Gastroesophageal sphincter (tissue), 4 donors: ENCODE measurements at regions not wholly inside any gene's neighbourhood (a gene's known extent, or its start where the extent isn't known, plus 50 kb on each side); places are given as distances from the start of the nearest gene placed in this dataset.

Experiments used
- ATAC-seq: fragments of 150-250 bp; one replicate; pipeline ENCODE4 v1.9.1; 2016; ENCODE audit warnings: mild to moderate bottlenecking, moderate library complexity
- H3K27ac ChIP-seq, 4 donors: fragments of 200-600 bp; sonication (generic) in 3 of 4; 1 replicate in 3 of 4; 2 replicates in 1 of 4; pipeline ENCODE4 v1.5.1; 2016 to 2019
- H3K27me3 ChIP-seq: fragments of 200-600 bp; sonication (generic); one replicate; pipeline ENCODE4 v1.5.1; 2019
- H3K36me3 ChIP-seq, 2 donors: fragments of 200-600 bp; sonication (generic); one replicate each; pipeline ENCODE4 v1.5.1; 2019; ENCODE audit warnings: control low read depth in 1 of 2
- H3K4me1 ChIP-seq, 3 donors: fragments of 200-600 bp; sonication (generic); 1 replicate in 2 of 3; 2 replicates in 1 of 3; pipeline ENCODE4 v1.5.1; 2016 to 2019; ENCODE audit warnings: control low read depth in 2 of 3
- H3K4me3 ChIP-seq, 2 donors: fragments of 200-600 bp; sonication (generic); one replicate each; pipeline ENCODE4 v1.5.1; 2019; ENCODE audit warnings: mild to moderate bottlenecking in 1 of 2, moderate library complexity in 1 of 2
- H3K9me3 ChIP-seq, 3 donors: fragments of 200-600 bp; sonication (generic); one replicate each; pipeline ENCODE4 v1.5.1; 2017 to 2019; ENCODE audit warnings: control low read depth in 2 of 3
- EP300 ChIP-seq: sonication (generic); formaldehyde crosslinking; IDR thresholded peaks from one replicate; pipeline ENCODE4 v1.6.1; 2017; ENCODE audit warnings: antibody characterized with exemption, mild to moderate bottlenecking
- POLR2A ChIP-seq, 2 donors: fragments of 450-650 bp; IDR thresholded peaks; one replicate each; pipeline ENCODE4 v1.6.1; 2017; ENCODE audit warnings: antibody characterized with exemption in 2 of 2, mild to moderate bottlenecking in 2 of 2, moderate library complexity in 1 of 2
- POLR2AphosphoS5 ChIP-seq: sonication (generic); formaldehyde crosslinking; IDR thresholded peaks from one replicate; pipeline ENCODE4 v1.6.1; 2017; ENCODE audit warnings: antibody characterized with exemption
- WGBS, 2 donors: methylation state at CpG; one replicate each; pipeline ENCODE4 v1.1.5; 2018; ENCODE audit warnings: low coverage in 1 of 2; 5-methylcytosine and 5-hydroxymethylcytosine counted together
- TF ChIP-seq, protein P1 (sequence below), 4 experiments: fragments of 200-600 bp in 2 of 4; fragments of 450-650 bp in 2 of 4; sonication (generic) in 1 of 4; IDR thresholded peaks; one replicate each; pipeline ENCODE4 v1.5.1; 2017 to 2019; ENCODE audit warnings: antibody characterized with exemption in 4 of 4, mild to moderate bottlenecking in 2 of 4, moderate library complexity in 2 of 4

DNA sequence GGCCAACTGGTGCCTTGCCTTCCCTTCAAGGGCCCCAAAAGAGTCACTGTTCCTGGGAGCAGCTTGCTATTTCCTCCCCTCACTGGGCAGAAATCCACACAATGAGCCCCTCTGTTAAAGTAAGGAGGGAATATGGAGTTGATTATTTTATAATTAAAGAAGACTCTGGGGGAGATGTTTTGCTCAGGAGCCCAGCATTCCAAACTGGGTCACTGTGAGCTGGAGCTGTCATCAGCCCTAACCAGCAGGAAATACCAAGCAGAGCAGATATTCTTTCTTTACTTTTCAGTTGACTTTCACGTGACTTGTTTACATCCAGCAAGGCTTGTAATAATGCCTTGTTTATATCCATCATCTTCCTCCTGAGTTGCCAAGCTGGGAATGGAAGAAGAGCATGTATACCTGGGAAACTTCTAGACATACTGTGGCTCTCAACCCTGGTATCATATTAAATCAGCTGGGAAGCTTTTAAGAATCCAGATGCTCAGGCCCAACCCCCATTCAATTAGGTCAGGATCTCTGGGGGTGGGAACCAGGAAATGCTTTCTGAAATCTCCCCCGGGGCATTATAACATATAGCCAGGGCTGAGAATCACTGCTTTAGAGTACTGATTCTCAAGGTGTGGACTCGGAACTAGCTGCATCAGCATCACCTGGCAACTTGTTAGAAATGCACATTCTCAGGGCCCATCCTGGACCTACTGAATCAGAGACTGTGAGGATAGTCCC lies 175.6 kb upstream of the MYLIP start:
- TF ChIP-seq, protein P1, sequence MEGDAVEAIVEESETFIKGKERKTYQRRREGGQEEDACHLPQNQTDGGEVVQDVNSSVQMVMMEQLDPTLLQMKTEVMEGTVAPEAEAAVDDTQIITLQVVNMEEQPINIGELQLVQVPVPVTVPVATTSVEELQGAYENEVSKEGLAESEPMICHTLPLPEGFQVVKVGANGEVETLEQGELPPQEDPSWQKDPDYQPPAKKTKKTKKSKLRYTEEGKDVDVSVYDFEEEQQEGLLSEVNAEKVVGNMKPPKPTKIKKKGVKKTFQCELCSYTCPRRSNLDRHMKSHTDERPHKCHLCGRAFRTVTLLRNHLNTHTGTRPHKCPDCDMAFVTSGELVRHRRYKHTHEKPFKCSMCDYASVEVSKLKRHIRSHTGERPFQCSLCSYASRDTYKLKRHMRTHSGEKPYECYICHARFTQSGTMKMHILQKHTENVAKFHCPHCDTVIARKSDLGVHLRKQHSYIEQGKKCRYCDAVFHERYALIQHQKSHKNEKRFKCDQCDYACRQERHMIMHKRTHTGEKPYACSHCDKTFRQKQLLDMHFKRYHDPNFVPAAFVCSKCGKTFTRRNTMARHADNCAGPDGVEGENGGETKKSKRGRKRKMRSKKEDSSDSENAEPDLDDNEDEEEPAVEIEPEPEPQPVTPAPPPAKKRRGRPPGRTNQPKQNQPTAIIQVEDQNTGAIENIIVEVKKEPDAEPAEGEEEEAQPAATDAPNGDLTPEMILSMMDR (IDR thresholded peaks at IDR 0.05): no peak
- no peak for TF ChIP-seq POLR2AphosphoS5
- no peak for TF ChIP-seq EP300
- no peak for TF ChIP-seq POLR2A (IDR thresholded peaks at IDR 0.05)
- Histone ChIP-seq H3K27me3 (peaks cover 6% of the 10 kb centered on the region), H3K9me3 (no peaks in the 10 kb centered on the region), H3K27ac (no peak overlapping the region), H3K4me1 (peaks cover 0 to 7% (median 0%) of the 10 kb centered on the region in 3 donors), H3K4me3 (no peak overlapping the region), H3K36me3 (no peaks in the 10 kb centered on the region)
- 0 to 46% methylated on average over 1 to 2 of the region's 3 CpGs for WGBS, 2 donors
- no peak for ATAC-seq

DNA sequence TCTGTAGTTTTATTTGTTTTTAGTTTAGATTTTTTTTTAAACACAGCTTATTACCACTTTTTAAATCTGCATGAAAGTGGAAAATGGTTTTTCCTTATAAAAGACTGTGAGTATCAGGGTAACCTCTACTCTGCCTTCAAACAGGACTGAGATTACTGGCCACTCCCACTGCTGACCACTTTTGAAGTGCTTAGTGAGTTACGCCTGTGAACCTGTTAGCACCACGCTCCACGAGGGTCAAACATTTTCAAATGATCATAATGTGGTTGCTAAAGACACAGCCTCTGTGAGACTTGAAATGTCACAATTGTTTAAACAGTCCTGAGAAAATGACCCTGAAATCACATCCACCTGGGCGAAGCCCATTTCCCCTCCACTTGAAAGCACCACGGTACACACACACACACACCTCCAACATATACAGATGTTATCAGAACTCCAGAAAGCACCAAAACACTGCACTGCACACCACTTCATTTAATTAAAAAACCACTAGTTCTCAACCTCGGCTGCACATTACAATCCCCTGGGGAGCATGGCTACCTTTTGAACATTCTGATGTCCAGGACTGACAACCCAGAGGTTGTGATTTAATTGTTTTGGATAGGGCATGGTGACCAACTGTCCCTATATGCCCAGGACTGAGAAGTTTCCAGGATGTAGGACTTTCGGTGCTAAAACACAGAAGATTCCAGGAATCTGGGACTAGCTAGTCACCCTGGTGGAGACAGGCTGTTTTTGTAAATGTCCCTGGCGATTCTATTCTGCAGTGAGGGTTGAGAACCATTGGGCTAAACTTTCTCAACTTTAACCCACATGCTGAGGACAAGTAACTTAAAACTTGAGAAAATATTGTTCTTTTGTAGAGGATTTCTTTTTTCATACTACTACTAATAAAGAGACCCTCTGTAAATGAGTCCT lies 176.4 kb upstream of the MYLIP start:
- TF ChIP-seq POLR2A (IDR thresholded peaks at IDR 0.05): no peak
- TF ChIP-seq EP300: no peak
- TF ChIP-seq, protein P1 (IDR thresholded peaks at IDR 0.05): no peak
- TF ChIP-seq POLR2AphosphoS5: no peak
- Histone ChIP-seq H3K4me1 (peaks cover 0 to 7% (median 0%) of the 10 kb centered on the region in 3 donors), H3K27ac (no peak overlapping the region), H3K9me3 (no peaks in the 10 kb centered on the region), H3K36me3 (no peaks in the 10 kb centered on the region), H3K27me3 (peaks cover 6% of the 10 kb centered on the region), H3K4me3 (no peak overlapping the region)
- no peak for ATAC-seq
- WGBS, 2 donors: 81 to 89% methylated on average over 4 to 5 of the region's 8 CpGs

DNA sequence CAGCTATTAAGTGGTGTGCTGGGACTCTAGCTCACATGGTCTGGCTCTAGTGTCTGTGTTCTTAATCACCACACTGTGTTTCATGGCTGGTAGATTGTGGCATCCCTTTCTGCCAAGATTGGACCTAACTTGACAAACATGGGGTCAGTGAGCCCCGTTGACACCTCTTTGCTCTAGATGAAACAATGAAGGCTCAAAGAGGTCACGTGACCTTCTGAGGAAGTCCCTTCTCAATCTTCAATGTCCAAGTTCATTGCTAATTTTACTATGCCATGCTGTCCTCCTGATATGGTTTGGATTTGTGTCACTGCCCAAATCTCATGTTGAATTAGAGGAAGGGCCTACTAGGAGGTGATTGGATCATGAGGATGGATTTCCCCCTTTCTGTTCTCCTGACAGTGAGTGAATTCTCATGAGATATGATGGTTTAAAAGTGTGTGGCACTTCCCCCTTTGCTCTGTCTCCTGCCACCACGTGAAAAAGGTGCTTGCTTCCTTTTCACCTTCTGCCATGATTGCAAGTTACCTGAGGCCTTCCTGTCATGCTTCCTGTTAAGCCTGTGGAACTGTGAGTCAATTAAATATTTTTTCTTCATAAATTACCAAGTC lies 177.8 kb upstream of the MYLIP start:
- Histone ChIP-seq H3K4me1 (peaks cover 0 to 7% (median 0%) of the 10 kb centered on the region in 3 donors), H3K27me3 (no peaks in the 10 kb centered on the region), H3K36me3 (no peaks in the 10 kb centered on the region), H3K4me3 (no peak overlapping the region), H3K9me3 (no peaks in the 10 kb centered on the region), H3K27ac (no peak overlapping the region)
- no peak for ATAC-seq
- TF ChIP-seq POLR2A (IDR thresholded peaks at IDR 0.05) (no peak), POLR2AphosphoS5 (no peak), EP300 (no peak)
- TF ChIP-seq, protein P1 (IDR thresholded peaks at IDR 0.05): no peak
- WGBS, 2 donors: 87% methylated on average over 3 of the region's 3 CpGs

DNA sequence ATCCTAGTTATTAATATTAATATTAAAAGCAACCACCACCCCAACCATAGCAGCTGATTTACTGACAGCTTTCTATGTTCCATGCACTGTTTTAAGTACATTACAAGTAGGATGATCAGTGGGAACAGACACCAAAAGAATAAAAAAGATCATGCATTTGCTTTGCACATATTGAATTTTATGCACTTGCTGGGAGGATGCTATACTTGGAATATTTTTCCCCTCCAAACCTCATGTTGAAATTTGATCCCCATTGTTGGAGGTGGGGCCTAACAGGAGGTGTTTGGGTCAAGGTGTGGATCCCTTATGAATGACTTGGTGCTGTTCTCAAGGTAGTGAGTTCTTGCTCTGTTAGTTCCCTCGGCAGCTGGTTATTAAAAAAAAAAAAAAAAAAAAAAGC lies 178.9 kb upstream of the MYLIP start:
- no peak for ATAC-seq
- TF ChIP-seq POLR2A (IDR thresholded peaks at IDR 0.05): no peak

More for the DNA sequence above, 178.9 kb upstream of the MYLIP start:
- H3K4me3 ChIP-seq: no peak overlapping the region
- H3K27ac ChIP-seq: no peak overlapping the region
- WGBS, 2 donors: 94% methylated on average over 1 of the region's 1 CpG; no CpG with 5 or more reads in 1 of the 2 donors
- no peaks in the 10 kb centered on the region for H3K27me3 ChIP-seq
- H3K36me3 ChIP-seq: no peaks in the 10 kb centered on the region
- no peaks in the 10 kb centered on the region for H3K9me3 ChIP-seq
- peaks cover 0 to 7% (median 0%) of the 10 kb centered on the region in 3 donors for H3K4me1 ChIP-seq
